ENCODE measurements at regions not wholly inside any gene's neighbourhood (a gene's known extent, or its start where the extent isn't known, plus 50 kb on each side); places are given as distances from the start of the nearest gene placed in this dataset.

DNA sequence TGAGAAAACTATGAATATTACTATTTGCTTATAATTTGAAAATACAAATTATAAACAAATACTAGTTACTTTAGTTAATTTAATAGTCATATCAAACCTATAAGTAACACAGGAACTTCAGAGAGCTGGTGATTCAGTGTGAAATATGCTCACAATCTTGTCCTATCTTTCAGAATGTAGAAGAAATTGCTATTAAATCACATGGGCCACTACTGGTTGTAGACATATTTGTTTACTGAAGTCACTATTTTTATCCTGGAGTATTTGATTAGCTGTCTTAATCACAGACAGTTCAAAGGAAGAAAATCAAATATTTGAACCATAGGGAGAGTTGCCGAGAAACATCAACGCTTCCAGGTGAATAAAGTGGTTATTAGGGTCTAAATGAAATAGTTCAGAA, 187.6 kb upstream of the ANO3 start:
- DNase-seq (ENCODE audit: low spot score) = no peak

DNA sequence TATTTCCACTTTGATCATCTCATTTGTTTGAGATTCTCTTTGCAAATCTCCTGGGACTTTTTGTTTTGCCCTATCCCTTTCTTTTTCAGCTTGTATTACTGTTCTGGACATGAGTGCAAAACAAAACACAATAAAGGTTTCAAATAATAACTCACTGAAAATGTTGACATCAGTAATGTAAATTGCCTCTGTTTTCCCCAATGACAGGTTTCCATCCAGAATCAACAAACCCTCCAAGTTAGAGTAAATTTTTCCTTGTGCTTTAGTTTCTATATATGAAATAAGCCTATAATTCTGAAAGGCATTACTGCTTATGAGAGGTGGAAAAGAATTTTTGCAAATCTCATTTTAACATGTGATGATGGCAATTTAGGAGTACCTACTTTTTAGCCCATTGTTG, 187.0 kb upstream of the ANO3 start:
- DNase-seq (ENCODE audit: low spot score) = no peak

DNA sequence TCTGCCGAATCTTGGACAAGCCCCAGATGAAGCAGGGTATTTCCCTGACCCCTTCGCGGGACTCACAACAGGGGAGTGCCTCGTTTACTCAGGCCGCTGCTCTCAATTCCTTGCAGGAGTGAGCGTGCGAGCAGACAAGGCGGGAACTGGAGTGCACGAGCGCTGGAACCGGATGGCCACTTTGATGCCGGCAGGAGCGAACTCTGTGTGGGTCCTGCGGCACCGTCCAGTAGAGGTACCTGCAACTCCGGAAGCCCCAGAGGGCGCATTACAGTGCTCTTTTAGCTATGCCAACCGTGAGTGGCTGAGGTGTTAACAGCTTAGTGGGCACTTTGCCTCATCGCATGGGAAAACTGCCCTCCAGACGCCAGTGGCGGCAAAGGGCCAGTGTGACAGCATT, 182.3 kb upstream of the ANO3 start:
- DNase-seq (ENCODE audit: low spot score) = no peak

DNA sequence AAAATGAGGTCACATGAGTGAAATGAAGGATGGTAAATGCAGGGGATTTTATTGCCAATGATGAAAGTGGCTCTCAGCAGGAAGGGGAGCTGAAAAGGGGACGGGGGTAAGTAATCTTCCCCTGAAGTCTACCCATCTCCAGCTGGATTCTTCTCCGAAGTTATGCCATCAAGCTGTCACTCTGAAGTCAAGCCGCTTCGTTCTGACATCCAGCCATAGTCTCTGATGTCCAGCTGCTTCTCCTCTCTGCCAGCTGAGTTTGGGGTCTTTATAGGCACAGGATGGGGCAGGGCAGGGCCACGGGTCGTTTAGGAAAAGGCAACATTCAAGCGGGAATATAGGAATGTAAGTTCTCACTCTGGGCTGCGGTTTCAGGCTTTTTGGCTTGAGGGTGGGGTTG, 181.9 kb upstream of the ANO3 start:
- no peak for DNase-seq (ENCODE audit: low spot score)

DNA sequence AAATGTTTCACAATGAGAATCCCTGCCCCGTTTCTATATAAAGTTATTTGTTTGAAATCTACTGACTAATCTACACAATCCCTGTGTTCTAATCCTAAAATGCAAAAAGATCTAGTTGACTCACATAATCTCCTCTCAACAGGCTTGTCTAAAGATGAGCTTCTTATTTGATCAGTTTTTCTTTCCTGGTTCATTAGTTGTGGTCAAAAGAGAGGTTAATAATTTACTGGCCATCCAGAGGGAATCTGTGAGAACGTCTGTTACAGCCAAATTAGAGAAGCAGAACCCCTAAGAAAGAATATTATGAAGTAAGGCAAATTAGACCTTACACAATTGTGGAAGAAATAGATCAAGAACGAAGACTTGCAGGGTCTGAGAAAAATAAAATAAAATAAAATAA, 173.7 kb upstream of the ANO3 start:
- no peak for DNase-seq (ENCODE audit: low spot score)

DNA sequence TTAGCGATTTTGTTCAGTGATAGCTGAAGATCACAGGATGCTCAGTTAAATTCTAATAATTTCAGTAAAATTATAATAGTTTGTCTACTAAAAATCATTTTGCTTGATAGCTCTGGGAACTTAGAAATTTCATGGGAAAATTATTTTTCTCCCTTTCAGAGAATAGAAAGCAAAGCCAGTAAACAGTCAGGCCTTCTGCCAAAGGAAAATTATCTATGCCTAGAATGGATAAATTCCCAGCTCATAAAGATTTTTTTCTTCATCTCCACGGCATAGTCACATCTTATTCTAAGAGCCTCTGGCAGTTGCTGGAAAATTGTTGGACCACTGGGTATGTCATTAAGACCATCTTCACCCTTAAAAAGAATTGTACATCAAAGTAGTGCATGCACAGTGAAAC, 169.6 kb upstream of the ANO3 start:
- DNase-seq (ENCODE audit: low spot score) = no peak

DNA sequence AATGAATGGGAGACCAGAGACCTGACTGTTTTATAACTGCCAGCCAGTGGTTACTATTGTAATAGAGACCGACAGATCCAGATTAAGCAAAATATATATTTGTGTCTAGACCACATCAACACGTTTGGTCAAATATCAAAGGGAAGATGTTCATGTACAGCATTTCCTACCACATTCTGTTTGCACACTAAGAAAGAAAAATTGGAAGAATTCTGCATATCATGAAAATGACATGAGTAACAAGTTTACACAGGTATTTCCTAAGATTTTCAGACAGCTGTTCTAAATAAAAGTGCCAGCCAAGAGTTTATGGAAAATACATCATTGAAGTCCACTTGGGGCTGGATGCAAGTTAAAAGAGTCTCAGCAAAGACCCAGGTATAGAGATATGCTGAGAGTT, 145.5 kb upstream of the ANO3 start:
- DNase-seq (ENCODE audit: low spot score) = no peak

DNA sequence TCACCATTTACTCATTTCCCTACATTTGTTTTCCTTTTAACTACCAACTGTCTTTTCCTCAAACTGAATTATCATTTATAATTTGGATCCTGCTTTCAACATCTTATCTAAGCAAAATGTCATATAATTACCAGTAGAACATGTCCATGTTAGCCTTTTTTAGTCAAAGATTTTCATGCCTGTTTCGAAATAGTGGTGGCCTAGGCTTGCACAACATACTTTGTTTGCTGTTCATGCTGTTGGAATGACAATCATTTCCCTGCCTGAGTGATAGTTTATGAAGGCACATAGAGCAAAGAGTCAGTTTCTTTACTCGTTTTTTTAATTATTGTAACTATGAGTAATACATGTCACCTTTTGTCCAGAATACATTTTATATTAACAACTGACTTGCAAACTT, 144.3 kb upstream of the ANO3 start:
- no peak for DNase-seq (ENCODE audit: low spot score)

DNA sequence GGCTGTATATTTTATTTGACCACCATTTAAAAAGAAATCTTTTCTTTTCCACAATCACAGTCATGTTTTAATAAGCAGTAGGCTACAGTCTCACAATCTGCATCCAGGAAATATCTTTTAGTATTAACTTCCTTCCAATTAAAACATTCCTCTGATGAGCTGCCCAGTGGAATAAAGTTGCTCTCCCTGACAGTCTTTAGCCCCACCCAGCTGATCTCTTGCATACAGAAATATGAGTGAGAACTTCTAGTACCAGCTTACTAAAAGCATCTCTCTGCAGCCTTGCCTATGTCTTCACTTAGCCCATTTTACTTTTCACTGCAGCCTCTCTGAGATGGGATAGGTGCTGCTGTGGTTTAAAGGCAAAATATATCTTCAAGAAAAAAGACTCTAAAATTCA, 143.4 kb upstream of the ANO3 start:
- DNase-seq (ENCODE audit: low spot score) = no peak

DNA sequence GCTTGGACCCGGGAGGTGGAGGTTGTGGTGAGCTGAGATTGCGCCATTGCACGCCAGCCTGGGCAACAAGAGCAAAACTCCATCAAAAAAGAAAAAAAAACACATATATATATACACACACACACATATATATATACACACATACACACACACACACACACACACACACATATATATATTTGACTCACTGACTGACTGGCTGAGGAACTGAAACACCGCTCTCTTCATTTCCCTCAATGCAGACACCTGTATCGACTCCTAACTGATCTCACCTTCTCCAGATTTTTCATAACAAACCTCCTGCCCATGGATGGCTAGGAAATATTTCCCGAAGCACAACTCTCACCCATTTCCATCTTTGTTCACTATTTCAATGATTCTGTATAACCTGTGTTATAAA, 140.7 kb upstream of the ANO3 start:
- no peak for DNase-seq (ENCODE audit: low spot score)

DNA sequence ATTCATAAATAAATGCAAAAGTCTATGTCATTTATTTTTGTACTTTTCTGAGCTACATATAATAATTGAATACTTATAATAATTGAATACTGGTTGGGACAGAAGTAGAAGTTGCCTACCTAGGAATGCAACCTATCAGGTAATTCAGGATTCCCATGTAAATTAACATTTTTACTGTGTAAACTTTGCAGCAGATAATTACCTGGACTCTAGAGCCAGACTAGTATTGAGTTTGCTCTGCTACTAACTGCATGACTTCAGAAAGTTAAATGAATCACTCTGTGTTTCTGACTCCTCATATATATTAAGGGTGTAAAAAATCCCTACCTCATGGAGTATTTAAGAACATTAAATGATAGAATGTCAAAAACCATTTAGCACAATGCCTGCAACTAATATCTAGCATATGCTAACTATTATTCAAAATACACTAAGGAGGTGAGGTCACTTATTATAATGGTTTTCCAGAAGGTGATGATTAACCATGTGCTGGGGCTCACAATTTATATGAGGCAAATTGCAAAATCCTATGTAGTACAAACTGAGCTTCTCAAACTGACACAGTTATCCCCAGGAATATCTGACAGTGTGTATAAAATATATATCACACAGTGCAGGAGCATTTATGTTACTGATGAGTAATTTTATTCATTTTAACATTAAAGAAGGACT, 138.1 kb upstream of the ANO3 start:
- no peak for DNase-seq (ENCODE audit: low spot score)

DNA sequence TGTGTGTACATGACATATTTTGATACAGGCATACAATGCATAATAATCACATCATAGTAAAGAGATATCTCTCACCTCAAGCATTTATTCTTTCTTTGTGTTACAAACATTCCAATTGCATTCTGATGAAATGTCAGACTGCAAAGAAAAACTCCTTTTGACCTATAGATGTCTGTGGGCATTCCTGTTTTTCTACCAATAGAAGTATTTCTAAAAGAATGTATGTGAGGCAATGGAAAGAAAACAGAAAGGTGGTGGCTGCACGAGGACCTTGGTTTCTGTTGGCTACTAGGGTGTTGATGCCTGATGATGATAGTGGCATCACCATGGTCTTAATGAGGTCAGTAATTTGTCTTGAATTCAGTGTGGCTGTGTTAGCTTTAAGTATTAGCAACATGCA, 137.0 kb upstream of the ANO3 start:
- no peak for DNase-seq (ENCODE audit: low spot score)

DNA sequence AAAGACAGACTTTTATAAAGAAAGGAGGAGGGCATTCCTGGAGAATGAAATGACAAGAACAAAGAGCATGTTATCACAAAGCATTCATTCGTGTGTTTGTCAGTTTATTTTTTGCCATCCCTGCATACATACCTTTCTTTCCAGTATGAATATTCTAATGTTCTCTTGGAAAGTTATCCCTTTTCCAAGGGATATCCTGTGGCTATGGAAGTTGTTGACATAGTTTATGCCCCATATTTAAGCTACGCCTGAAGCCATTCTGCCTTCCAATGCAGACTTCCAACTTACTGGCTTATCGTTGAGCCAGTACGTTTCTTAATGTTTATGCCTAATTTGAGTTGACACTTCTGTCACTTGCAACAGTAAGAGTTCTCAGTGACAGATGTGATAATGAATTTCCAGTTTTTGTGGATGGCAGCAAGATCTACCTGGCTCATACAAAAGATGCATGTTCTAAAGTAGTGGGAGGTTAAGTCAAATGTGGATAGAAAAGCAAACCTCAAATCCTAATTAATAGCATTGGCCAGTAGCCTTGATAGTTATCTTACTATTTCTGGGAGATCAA, 133.3 kb upstream of the ANO3 start:
- DNase-seq (ENCODE audit: low spot score) = no peak

DNA sequence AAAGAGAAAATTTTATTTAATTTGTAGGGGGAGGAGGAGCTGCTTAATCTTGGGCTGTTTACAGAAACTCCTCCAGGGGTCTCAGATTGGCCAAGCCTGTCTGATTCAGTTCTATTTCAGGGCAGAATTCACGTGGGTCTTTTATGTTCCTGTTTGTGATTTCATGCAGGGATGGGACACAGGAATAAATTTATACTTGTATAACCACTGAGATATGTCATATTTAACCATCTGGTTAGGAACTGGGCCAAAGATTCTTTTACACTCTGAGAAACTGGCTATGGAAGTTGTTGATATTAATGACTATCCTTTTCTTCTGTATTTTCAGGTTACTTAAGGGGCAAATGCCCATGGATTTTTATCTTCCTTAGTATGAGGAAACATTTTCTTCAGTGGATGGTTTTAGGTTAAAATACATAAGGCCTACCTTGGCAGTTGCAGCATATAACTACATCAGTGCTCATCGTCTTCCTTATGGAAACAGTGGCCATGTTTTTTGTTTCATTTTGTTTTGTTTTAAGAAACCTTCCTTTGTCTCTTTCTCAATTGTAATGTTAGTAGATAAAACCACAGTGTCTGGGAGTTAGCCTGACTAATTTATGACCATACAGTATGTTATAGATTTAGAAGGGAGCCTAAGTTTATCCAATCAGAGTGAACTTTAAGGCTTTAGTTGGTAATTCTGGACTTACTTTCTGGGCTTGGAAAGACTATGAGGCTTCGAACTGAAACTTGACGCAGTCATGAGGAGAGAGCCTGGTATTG, 132.4 kb upstream of the ANO3 start:
- no peak for DNase-seq (ENCODE audit: low spot score)

DNA sequence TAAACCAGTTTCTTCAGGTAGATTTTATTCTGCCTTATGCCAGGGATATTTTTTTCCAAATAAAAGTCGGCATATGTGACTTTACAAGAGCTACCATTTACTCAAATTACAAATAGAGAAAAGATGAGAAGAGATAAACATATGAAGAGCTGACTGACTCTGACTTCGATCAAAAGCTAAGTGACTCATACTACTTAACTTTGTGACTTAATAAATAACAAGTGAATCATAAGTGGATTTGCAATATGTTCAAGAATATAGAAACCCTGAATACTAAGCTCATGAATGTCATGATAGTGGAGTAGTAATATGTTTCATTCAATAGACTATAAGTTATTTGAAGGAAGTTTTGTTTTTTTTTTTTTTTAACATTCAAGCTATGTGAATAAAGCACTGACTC, 130.5 kb upstream of the ANO3 start:
- DNase-seq (ENCODE audit: low spot score) = no peak

DNA sequence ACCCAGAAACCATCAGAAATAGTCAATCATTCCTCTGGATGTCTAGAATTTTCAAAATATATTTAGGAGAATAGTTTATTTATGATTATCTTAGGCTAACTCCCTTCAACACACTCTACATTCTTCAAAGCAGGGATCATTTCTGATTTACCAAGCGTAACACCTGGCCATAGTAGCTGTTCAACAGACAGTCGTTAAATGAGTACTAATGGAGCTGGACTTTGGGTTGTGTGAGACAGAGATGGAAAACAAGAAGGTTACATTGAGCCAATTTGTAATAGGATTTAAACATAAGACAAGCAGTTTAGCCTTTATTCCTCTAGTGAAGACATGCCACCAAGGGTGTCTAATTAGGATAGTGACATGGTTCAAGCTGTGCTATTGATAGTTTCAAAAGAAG, 129.2 kb upstream of the ANO3 start:
- no peak for DNase-seq (ENCODE audit: low spot score)

DNA sequence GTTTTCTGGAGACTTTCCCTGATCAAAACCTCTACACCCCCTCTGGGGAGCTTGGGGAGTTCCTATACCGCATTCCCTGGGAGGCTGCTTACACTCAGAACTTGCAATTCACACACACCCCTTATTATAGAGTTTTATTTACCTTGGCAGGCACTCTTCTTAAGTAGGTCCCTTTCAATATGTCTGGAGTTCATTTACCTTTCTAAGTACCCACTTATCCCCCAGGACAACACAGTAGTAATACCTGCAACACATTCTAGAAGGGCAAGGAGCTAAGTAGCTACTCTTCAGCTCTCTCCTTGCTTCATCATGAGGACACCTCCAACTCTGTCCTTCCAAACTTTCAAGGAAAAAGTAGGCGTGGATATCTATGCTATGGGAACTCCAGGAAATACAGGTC, 127.8 kb upstream of the ANO3 start:
- DNase-seq (ENCODE audit: low spot score) = no peak

DNA sequence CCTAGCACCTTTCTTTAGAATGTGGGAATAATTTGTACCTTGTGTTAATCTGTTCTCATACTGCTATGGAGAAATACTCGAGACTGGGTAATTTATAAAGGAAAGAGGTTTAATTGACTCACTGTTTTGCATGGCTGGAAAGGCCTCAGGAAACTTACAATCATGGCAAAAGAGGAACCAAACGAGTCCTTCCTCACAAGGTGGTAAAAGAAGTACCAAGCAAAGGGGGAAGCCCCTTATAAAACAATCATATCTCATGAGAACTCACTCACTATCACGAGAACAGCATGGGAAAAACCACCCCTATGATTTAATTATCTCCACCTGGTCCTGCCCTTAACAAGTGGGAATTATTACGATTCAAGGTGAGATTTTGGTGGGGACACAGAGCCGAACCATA, 127.1 kb upstream of the ANO3 start:
- no peak for DNase-seq (ENCODE audit: low spot score)

DNA sequence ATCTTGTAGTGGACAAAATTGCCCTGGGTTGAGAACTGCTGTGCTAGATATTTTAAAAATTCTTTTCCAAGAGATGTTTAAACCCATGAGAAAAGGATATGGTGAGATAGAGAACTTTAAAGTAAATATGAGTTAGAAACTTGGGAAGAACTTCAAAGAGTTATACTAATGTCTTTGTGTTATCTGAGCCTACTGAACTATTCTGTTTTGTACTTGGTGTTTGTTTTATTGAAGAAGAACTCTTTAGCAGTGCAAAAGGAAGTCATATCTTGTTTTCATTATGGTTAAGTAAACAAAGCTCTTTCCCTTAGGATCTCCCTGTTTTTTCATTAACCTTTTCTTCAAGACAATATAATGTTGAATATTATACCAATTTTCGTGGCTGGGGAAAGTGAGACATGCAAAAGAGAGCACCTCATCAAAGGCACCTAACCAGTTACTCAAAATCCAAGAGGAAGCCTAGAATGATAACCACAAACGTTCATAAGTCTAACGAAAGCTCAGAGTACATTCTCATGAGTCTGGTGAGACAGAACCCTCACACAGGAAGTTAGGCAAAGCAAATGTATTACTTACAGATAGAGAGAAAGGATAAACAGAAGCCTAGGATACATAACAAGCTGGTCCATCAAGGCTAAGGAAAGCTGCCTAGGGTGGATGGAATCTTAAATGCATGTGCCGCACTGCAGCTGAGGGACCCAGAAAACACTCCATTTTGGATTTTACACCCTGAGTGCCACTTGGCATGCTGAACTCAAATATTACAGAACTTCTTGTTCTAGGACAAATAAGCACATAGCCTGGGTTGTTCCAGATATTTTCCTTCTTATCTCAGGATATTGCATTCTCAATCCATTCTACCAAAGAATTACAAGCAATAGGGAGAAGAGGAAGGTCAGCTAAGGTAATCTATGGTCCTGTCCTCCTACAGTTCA, 112.5 kb upstream of the ANO3 start:
- no peak for DNase-seq (ENCODE audit: low spot score)

DNA sequence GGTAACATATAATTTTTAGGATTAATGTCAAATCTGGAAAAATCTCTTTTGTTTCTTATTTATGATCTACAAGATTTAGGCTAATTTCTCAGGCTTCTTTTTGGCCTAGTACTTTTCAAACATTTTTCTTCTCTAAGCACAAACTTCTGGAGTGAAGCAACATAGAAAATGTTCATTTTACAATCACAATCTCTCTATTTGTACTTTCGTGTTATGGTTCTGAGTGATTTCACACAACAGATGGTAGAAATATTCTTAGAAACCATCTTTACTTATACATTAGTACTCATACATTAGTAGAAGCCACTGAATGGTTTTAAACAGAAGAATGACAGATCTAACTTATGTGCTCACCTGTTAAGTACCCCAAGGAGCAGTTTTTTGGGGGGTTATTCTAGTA, 106.3 kb upstream of the ANO3 start:
- no peak for DNase-seq (ENCODE audit: low spot score)

DNA sequence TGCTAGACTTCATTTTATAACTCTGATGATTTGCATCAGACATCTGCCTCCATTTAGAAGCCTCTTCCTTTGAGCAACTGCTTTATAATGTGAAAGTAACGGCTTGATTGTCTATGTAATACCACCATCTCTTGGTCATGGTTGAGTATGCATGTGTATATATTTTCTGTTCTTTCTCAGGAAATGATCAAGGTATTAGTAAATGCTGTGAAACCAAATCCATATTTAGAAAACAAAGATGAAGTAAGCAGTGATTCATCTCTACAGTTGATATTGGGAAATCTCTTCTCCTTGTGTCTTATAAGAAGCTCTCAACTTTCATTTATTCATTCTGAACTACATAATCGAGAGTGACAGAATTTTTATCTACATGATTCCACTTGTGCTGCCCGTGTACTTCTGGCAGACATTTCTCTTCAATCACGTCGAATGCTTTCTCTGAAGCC, 104.6 kb upstream of the ANO3 start:
- DNase-seq (ENCODE audit: low spot score) = no peak
